CD1c-positive myeloid dendritic cell (primary cell): ENCODE measurements at regions not wholly inside any gene's neighbourhood (a gene's known extent, or its start where the extent isn't known, plus 50 kb on each side); places are given as distances from the start of the nearest gene placed in this dataset.
"Not testable (repeated sequence)": the region's sequence is repeated elsewhere in the genome, so short reads cannot be mapped to it uniquely, and the experiment has no call there.

Experiments used
- DNase-seq: peaks from one replicate; pipeline ENCODE4 v3.0.0-alpha.2; 2016; ENCODE audit errors: extremely low spot score

- DNase-seq: no peak
Observed at GRCh38 chr13:43946281-43946680, 66.6 kb downstream of the LACC1 start.

- DNase-seq: no peak
Observed at GRCh38 chr13:43947897-43948458, 68.3 kb downstream of the LACC1 start.

GRCh38 chr13:43953370-43953769, 73.7 kb downstream of the LACC1 start:
- no peak for DNase-seq

- DNase-seq: not testable (repeated sequence)
Observed at GRCh38 chr13:43956975-43957374, 77.3 kb downstream of the LACC1 start.

GRCh38 chr13:43959291-43959690, 79.6 kb downstream of the LACC1 start:
- DNase-seq: no peak

- DNase-seq: no peak
Observed at GRCh38 chr13:43961909-43962308, 82.2 kb downstream of the LACC1 start.

- no peak for DNase-seq
Observed at GRCh38 chr13:43963726-43964125, 84.0 kb downstream of the LACC1 start.

- no peak for DNase-seq
Observed at GRCh38 chr13:43964698-43965458, 85.2 kb downstream of the LACC1 start.

- DNase-seq: no peak
Observed at GRCh38 chr13:43965459-43965845, 85.7 kb downstream of the LACC1 start.

- DNase-seq: not testable (repeated sequence)
Observed at GRCh38 chr13:43968251-43968942, 88.7 kb downstream of the LACC1 start.

GRCh38 chr13:43968943-43969690, 89.4 kb downstream of the LACC1 start:
- DNase-seq: not testable (repeated sequence)

GRCh38 chr13:43969919-43970318, 90.2 kb downstream of the LACC1 start:
- not testable (repeated sequence) for DNase-seq

GRCh38 chr13:43970520-43971242, 91.0 kb downstream of the LACC1 start:
- DNase-seq: not testable (repeated sequence)

- not testable (repeated sequence) for DNase-seq
Observed at GRCh38 chr13:43971324-43971723, 91.6 kb downstream of the LACC1 start.

GRCh38 chr13:43977911-43978310, 98.2 kb downstream of the LACC1 start:
- no peak for DNase-seq

GRCh38 chr13:43978688-43979087, 99.0 kb downstream of the LACC1 start:
- no peak for DNase-seq

GRCh38 chr13:43979492-43979891, 99.8 kb downstream of the LACC1 start:
- DNase-seq: no peak

- DNase-seq: no peak
Observed at GRCh38 chr13:43980587-43980986, 100.9 kb downstream of the LACC1 start.

GRCh38 chr13:43981091-43981490, 101.4 kb downstream of the LACC1 start:
- DNase-seq: no peak

GRCh38 chr13:43981512-43982301, 102.0 kb downstream of the LACC1 start:
- DNase-seq: no peak

GRCh38 chr13:43983373-43983772, 103.7 kb downstream of the LACC1 start:
- no peak for DNase-seq
